Stimulated activated memory B cell treated with anti-CD40 and anti-IgM and Interleukin-4, amounts not matched to agents 10 μg/mL and 1 μg/mL and 100 μg/mL, for 72 hours (primary cell): ENCODE measurements at regions not wholly inside any gene's neighbourhood (a gene's known extent, or its start where the extent isn't known, plus 50 kb on each side); places are given as distances from the start of the nearest gene placed in this dataset.

ENCODE experiments used
- ATAC-seq: fragments of 150-1000 bp; cut with Tn5 transposase; 2 replicates; pipeline ENCODE4 v1.10.0; 2021
- H3K27ac Mint-ChIP-seq: one replicate; pipeline ENCODE4 v1.8.0; 2022; ENCODE audit warnings: mild to moderate bottlenecking, mixed read lengths
- H3K27me3 Mint-ChIP-seq: one replicate; pipeline ENCODE4 v1.8.0; 2022; ENCODE audit warnings: mixed read lengths
- H3K36me3 Mint-ChIP-seq: one replicate; pipeline ENCODE4 v1.8.0; 2022; ENCODE audit warnings: mixed read lengths
- H3K4me1 Mint-ChIP-seq: one replicate; pipeline ENCODE4 v1.8.0; 2022; ENCODE audit warnings: mixed read lengths
- H3K4me3 Mint-ChIP-seq: one replicate; pipeline ENCODE4 v1.8.0; 2022; ENCODE audit warnings: mild to moderate bottlenecking, moderate library complexity, mixed read lengths
- H3K9me3 Mint-ChIP-seq: one replicate; pipeline ENCODE4 v1.8.0; 2022; ENCODE audit warnings: mixed read lengths

- ATAC-seq = no peak
- Mint-ChIP-seq H3K4me1 (no peaks in the 10 kb centered on the region), H3K36me3 (no peaks in the 10 kb centered on the region), H3K4me3 (no peak overlapping the region), H3K9me3 (peaks cover 3% of the 10 kb centered on the region), H3K27ac (no peak overlapping the region), H3K27me3 (no peaks in the 10 kb centered on the region)
These were observed 148.8 kb upstream of the EPHA7 start for GRCh38 chr6:93568169-93568568.

DNA sequence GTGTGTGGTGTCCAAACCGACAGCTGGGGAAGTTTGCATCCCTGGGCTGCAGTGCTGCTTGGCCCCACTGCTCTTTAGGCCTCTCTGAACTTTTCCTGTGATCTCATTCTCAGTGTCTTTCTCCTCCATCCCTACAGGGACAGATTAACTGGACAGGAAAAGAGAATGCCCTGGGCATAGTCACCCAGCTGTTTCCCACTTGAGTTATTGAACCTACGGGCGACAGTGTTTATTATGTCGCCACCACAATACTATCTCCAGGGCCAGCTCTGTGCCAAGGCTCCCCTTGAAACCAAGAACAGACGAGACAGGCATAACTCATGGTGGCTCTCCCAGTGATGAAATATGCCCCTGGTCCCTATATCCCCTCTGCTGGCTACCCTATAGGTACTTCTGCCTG is 147.8 kb upstream of the EPHA7 start:
- Mint-ChIP-seq H3K4me3 (no peak overlapping the region), H3K4me1 (no peaks in the 10 kb centered on the region), H3K9me3 (peaks cover 3% of the 10 kb centered on the region), H3K27me3 (no peaks in the 10 kb centered on the region), H3K36me3 (no peaks in the 10 kb centered on the region), H3K27ac (no peak overlapping the region)
- no peak for ATAC-seq

DNA sequence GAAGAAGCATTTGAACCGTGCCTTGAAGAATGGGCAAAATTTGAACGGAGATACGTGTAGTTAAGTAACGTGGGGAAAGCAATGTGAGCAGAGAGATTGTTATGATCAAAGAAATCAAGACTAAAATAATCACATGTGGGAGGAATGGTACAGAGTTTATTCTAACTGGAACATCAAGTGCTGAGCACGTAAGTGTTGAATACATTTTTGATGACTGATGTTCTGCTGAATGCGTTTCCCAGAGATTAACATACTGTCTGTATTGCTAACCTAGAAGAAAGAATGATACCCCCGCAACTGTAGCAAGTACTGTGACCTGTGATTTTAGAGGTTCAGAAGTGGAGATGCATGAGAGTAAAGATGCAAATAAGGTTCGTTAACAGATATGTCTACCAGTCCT is 146.9 kb upstream of the EPHA7 start:
- Mint-ChIP-seq H3K9me3 (peaks cover 3% of the 10 kb centered on the region), H3K27me3 (no peaks in the 10 kb centered on the region), H3K36me3 (no peaks in the 10 kb centered on the region), H3K27ac (no peak overlapping the region), H3K4me3 (no peak overlapping the region), H3K4me1 (no peaks in the 10 kb centered on the region)
- no peak for ATAC-seq

DNA sequence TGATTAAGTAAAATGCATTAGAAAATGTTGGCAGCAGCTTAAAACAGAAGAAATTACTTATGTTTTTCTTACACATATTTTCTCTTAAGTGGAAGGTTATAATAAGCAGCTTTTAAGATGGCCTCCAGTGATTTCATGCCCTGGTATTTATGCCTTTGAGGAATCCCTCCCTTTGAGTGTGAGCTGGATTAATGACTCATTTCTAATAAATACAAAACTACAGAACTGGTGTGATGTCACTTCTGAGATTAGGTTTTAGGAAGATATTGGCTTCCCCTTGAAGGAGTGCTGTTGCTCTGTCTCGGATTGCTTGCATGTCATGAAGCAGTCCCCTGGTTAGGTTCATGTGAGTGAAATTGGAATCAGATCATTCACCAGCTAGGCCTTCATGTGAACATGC is 143.2 kb upstream of the EPHA7 start:
- H3K9me3 Mint-ChIP-seq = peaks cover 4% of the 10 kb centered on the region
- no peaks in the 10 kb centered on the region for H3K36me3 Mint-ChIP-seq
- H3K4me1 Mint-ChIP-seq = no peaks in the 10 kb centered on the region
- H3K4me3 Mint-ChIP-seq = no peak overlapping the region
- ATAC-seq = no peak
- H3K27me3 Mint-ChIP-seq = no peaks in the 10 kb centered on the region
- H3K27ac Mint-ChIP-seq = no peak overlapping the region

- no peak overlapping the region for H3K27ac Mint-ChIP-seq
- no peak for ATAC-seq
- H3K4me1 Mint-ChIP-seq = no peaks in the 10 kb centered on the region
- H3K4me3 Mint-ChIP-seq = no peak overlapping the region
- H3K36me3 Mint-ChIP-seq = no peaks in the 10 kb centered on the region
- H3K9me3 Mint-ChIP-seq = peaks cover 4% of the 10 kb centered on the region
- no peaks in the 10 kb centered on the region for H3K27me3 Mint-ChIP-seq
These were observed 135.9 kb upstream of the EPHA7 start for GRCh38 chr6:93555292-93555691.

DNA sequence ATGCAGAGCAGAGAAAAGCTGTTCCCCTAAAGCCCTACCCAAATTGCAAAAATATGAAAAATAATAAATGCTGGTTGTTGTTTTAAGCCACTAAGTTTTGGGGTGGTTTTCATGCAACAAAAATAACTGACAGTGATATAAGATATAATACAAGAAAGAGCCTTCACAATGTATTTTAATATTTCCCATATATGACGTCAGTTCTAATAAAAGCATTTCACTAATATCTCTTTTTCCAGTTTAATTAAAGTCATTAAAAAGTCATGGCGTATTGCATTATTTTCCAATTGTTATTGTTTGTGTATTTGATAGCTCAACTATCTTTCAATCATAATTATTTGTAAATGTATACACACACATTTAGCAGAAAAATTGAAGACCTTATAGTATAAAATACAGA is 134.7 kb upstream of the EPHA7 start:
- no peak for ATAC-seq
- Mint-ChIP-seq H3K4me1 (no peaks in the 10 kb centered on the region), H3K27me3 (no peaks in the 10 kb centered on the region), H3K36me3 (no peaks in the 10 kb centered on the region), H3K4me3 (no peak overlapping the region), H3K9me3 (peaks cover 2% of the 10 kb centered on the region), H3K27ac (no peak overlapping the region)

DNA sequence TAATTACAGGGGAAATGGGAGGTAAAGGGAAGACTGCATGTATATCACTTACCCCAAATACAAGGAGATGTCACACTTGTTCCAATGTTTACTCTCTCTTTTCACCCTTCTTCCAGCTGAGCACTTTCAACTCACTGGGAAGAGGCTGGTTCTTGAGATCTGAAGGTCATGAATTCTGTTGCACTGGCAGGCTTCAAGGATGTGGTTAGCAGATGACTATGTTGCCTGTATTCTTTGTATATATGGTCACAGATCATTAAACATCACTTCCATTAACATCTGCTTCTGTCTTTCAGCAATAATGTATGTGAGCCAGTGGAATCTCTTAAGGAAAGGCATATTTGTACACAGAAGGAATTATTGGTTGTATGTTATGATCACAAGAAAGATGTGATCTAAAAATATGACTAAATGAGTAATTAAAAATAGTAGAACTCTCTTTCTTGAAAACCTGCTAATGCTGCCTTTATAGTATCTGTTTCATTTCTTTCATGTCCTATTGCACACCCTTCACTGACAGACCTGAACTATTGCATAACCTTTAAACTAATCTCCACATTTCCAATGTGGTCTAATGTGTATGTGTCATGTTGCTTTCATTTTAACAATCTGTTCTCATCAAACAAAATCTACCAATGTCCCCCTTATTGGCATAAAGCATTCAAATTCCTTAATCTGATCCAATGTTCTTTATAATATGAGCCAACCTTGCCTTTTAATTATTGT is 131.4 kb upstream of the EPHA7 start:
- H3K36me3 Mint-ChIP-seq = no peaks in the 10 kb centered on the region
- H3K4me1 Mint-ChIP-seq = no peaks in the 10 kb centered on the region
- no peak overlapping the region for H3K27ac Mint-ChIP-seq
- peaks cover under 1% of the 10 kb centered on the region for H3K9me3 Mint-ChIP-seq
- no peak overlapping the region for H3K4me3 Mint-ChIP-seq
- no peaks in the 10 kb centered on the region for H3K27me3 Mint-ChIP-seq
- ATAC-seq = no peak

GRCh38 chr6:93549868-93550267 is 130.5 kb upstream of the EPHA7 start:
- Mint-ChIP-seq H3K27ac (no peak overlapping the region), H3K4me3 (no peak overlapping the region), H3K36me3 (no peaks in the 10 kb centered on the region), H3K9me3 (peaks cover 5% of the 10 kb centered on the region), H3K4me1 (no peaks in the 10 kb centered on the region), H3K27me3 (no peaks in the 10 kb centered on the region)
- no peak for ATAC-seq

- H3K36me3 Mint-ChIP-seq = no peaks in the 10 kb centered on the region
- no peaks in the 10 kb centered on the region for H3K27me3 Mint-ChIP-seq
- H3K27ac Mint-ChIP-seq = no peak overlapping the region
- H3K4me1 Mint-ChIP-seq = no peaks in the 10 kb centered on the region
- no peak for ATAC-seq
- H3K9me3 Mint-ChIP-seq = no peaks in the 10 kb centered on the region
- no peak overlapping the region for H3K4me3 Mint-ChIP-seq
These were observed 105.5 kb upstream of the EPHA7 start for GRCh38 chr6:93524671-93525451.

- no peak overlapping the region for H3K4me3 Mint-ChIP-seq
- peaks cover 3% of the 10 kb centered on the region for H3K9me3 Mint-ChIP-seq
- no peak overlapping the region for H3K27ac Mint-ChIP-seq
- no peaks in the 10 kb centered on the region for H3K4me1 Mint-ChIP-seq
- no peaks in the 10 kb centered on the region for H3K27me3 Mint-ChIP-seq
- no peaks in the 10 kb centered on the region for H3K36me3 Mint-ChIP-seq
- ATAC-seq = no peak
These were observed 104.0 kb upstream of the EPHA7 start for GRCh38 chr6:93523365-93523764.

- H3K4me3 Mint-ChIP-seq = no peak overlapping the region
- no peaks in the 10 kb centered on the region for H3K36me3 Mint-ChIP-seq
- no peak for ATAC-seq
These were observed 97.1 kb upstream of the EPHA7 start for GRCh38 chr6:93516441-93516840.

GRCh38 chr6:93515736-93516135 is 96.4 kb upstream of the EPHA7 start:
- Mint-ChIP-seq H3K9me3 (peaks cover 6% of the 10 kb centered on the region), H3K27ac (no peak overlapping the region), H3K4me1 (no peaks in the 10 kb centered on the region), H3K4me3 (no peak overlapping the region), H3K36me3 (no peaks in the 10 kb centered on the region), H3K27me3 (no peaks in the 10 kb centered on the region)
- no peak for ATAC-seq

More at GRCh38 chr6:93516441-93516840, 97.1 kb upstream of the EPHA7 start:
- H3K27me3 Mint-ChIP-seq = no peaks in the 10 kb centered on the region
- no peaks in the 10 kb centered on the region for H3K4me1 Mint-ChIP-seq
- peaks cover 6% of the 10 kb centered on the region for H3K9me3 Mint-ChIP-seq
- no peak overlapping the region for H3K27ac Mint-ChIP-seq

- Mint-ChIP-seq H3K27me3 (no peaks in the 10 kb centered on the region), H3K4me3 (no peak overlapping the region), H3K9me3 (no peaks in the 10 kb centered on the region), H3K27ac (no peak overlapping the region), H3K4me1 (no peaks in the 10 kb centered on the region), H3K36me3 (no peaks in the 10 kb centered on the region)
- ATAC-seq = no peak
These were observed 79.4 kb upstream of the EPHA7 start for GRCh38 chr6:93498713-93499112.

DNA sequence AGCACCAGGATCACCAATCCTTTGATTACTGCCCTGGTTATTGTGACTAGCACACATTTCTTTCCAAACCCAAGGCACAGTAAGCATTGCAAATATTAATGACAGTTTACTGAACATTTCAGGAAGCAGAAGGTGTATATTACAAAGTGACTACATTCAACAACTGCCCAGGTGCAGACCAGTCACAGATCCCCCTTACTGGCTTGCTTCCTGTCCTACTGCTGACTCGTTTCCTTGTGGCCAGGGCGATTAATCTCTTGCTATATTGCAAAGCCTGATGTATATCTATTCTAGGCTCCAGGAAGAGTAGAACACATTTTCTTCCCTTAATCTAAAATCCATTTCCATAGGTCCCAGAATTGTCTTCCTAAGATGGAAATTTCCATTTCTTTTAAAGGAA is 77.2 kb upstream of the EPHA7 start:
- Mint-ChIP-seq H3K36me3 (no peaks in the 10 kb centered on the region), H3K9me3 (no peaks in the 10 kb centered on the region), H3K27me3 (no peaks in the 10 kb centered on the region), H3K4me3 (no peak overlapping the region), H3K4me1 (no peaks in the 10 kb centered on the region), H3K27ac (no peak overlapping the region)
- ATAC-seq = no peak

DNA sequence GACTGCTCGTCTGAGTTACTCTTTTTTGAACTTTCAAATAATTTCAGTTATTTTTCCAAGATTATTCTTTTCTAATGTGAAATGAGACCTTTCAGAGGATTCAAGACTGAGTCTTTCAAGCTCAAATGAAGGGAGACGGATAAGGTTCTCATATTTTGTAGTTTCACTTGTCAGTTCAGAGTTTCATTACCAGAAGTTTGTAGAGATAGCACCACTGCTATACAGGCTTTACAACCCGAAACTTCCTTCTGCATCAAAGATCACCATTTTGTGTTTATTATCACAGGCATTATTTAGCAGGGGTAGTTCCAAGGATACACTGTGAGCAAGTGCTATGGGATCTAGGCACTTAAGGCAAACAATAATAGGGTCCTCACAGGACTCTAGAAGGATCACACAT is 74.7 kb upstream of the EPHA7 start:
- no peaks in the 10 kb centered on the region for H3K36me3 Mint-ChIP-seq
- no peak for ATAC-seq
- H3K9me3 Mint-ChIP-seq = no peaks in the 10 kb centered on the region
- no peak overlapping the region for H3K4me3 Mint-ChIP-seq
- H3K4me1 Mint-ChIP-seq = no peaks in the 10 kb centered on the region
- H3K27ac Mint-ChIP-seq = no peak overlapping the region
- no peaks in the 10 kb centered on the region for H3K27me3 Mint-ChIP-seq

- no peak for ATAC-seq
- Mint-ChIP-seq H3K4me3 (no peak overlapping the region), H3K9me3 (peaks cover 8% of the 10 kb centered on the region), H3K27ac (no peak overlapping the region), H3K4me1 (no peaks in the 10 kb centered on the region), H3K36me3 (no peaks in the 10 kb centered on the region), H3K27me3 (no peaks in the 10 kb centered on the region)
These were observed 55.4 kb upstream of the EPHA7 start for GRCh38 chr6:93474733-93475179.
